Type B pancreatic cell (in vitro differentiated cells): ENCODE measurements at regions not wholly inside any gene's neighbourhood (a gene's known extent, or its start where the extent isn't known, plus 50 kb on each side); places are given as distances from the start of the nearest gene placed in this dataset.
A peak's percentile ranks its signal among the peaks of the same experiment; 100 is the strongest.

ENCODE experiments used
- DNase-seq: peaks from one replicate; pipeline ENCODE4 v3.0.0; 2021; ENCODE audit warnings: mixed read lengths; ENCODE audit not compliant: unreplicated experiment; ENCODE audit errors: extremely low spot score
- H3K27ac Mint-ChIP-seq: 2 replicates; pipeline ENCODE4 v1.8.0; 2021; ENCODE audit warnings: mild to moderate bottlenecking, mixed read lengths
- H3K27me3 Mint-ChIP-seq: 2 replicates; pipeline ENCODE4 v1.8.0; 2021; ENCODE audit warnings: mixed read lengths
- H3K36me3 Mint-ChIP-seq: 2 replicates; pipeline ENCODE4 v1.8.0; 2021; ENCODE audit warnings: mixed read lengths
- H3K4me1 Mint-ChIP-seq: one replicate; pipeline ENCODE4 v1.8.0; 2021; ENCODE audit warnings: mixed read lengths; ENCODE audit not compliant: unreplicated experiment
- H3K4me3 Mint-ChIP-seq: 2 replicates; pipeline ENCODE4 v1.8.0; 2021; ENCODE audit warnings: mild to moderate bottlenecking, mixed read lengths
- H3K9me3 Mint-ChIP-seq: 2 replicates; pipeline ENCODE4 v1.8.0; 2021; ENCODE audit warnings: mixed read lengths
- TF ChIP-seq, protein P1 (sequence below): fragments of 200-600 bp; sonication (generic); conservative IDR thresholded peaks from 2 replicates; pipeline ENCODE4 v1.5.0; 2021; ENCODE audit warnings: antibody characterized with exemption, mild to moderate bottlenecking

- no peaks in the 10 kb centered on the region for H3K36me3 Mint-ChIP-seq
- DNase-seq = no peak
- no peak overlapping the region for H3K27ac Mint-ChIP-seq
- TF ChIP-seq, protein P1, sequence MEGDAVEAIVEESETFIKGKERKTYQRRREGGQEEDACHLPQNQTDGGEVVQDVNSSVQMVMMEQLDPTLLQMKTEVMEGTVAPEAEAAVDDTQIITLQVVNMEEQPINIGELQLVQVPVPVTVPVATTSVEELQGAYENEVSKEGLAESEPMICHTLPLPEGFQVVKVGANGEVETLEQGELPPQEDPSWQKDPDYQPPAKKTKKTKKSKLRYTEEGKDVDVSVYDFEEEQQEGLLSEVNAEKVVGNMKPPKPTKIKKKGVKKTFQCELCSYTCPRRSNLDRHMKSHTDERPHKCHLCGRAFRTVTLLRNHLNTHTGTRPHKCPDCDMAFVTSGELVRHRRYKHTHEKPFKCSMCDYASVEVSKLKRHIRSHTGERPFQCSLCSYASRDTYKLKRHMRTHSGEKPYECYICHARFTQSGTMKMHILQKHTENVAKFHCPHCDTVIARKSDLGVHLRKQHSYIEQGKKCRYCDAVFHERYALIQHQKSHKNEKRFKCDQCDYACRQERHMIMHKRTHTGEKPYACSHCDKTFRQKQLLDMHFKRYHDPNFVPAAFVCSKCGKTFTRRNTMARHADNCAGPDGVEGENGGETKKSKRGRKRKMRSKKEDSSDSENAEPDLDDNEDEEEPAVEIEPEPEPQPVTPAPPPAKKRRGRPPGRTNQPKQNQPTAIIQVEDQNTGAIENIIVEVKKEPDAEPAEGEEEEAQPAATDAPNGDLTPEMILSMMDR = no peak
- H3K4me1 Mint-ChIP-seq = no peaks in the 10 kb centered on the region
- H3K27me3 Mint-ChIP-seq = no peaks in the 10 kb centered on the region
- H3K4me3 Mint-ChIP-seq = no peak overlapping the region
- H3K9me3 Mint-ChIP-seq = peaks cover 5% of the 10 kb centered on the region
Measured at GRCh38 chr1:81563632-81564031, 237.1 kb upstream of the ADGRL2 start.

DNA sequence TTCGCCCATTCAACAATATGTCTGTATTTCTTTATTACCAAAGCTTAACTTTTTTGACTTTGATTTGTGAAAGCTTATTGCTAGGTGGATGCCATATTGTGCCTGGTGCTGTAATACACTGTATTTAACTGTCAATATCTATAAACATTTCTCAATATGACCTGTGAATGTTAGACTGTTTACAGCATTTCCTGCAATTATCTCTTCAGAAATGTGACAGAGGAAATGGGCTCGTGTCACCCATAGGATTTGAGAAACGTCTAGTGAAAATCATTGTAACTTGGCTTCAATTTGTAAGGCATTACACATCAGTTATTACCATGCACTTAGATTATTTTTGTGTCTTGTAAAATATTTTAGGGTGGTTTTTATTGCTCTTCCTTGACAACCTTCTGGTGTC, 237.8 kb upstream of the ADGRL2 start:
- TF ChIP-seq, protein P1 = no peak
- Mint-ChIP-seq H3K4me1 (no peaks in the 10 kb centered on the region), H3K9me3 (peaks cover 5% of the 10 kb centered on the region), H3K4me3 (no peak overlapping the region), H3K27ac (no peak overlapping the region), H3K27me3 (no peaks in the 10 kb centered on the region), H3K36me3 (no peaks in the 10 kb centered on the region)
- DNase-seq = no peak

DNA sequence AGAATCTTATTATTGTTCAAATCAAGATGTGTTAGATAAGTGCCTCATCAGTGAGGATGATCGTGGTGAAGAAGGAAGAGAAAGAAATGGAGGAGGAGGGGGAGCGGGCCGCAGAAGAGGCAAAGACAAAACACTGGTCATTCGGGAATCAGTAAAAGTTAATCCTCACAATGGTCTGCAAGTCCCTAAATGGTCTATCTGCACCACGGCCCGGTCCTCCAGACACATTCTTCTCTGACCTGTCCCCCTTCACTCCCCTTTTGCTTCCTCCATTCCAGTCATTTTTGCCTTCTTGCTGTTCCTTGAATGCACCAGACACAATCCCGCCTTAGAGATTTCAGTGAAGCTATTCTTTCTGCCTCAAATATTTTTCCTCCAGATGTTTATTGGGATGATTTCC, 240.1 kb upstream of the ADGRL2 start:
- H3K27me3 Mint-ChIP-seq = no peaks in the 10 kb centered on the region
- no peak overlapping the region for H3K4me3 Mint-ChIP-seq
- H3K27ac Mint-ChIP-seq = no peak overlapping the region

DNA sequence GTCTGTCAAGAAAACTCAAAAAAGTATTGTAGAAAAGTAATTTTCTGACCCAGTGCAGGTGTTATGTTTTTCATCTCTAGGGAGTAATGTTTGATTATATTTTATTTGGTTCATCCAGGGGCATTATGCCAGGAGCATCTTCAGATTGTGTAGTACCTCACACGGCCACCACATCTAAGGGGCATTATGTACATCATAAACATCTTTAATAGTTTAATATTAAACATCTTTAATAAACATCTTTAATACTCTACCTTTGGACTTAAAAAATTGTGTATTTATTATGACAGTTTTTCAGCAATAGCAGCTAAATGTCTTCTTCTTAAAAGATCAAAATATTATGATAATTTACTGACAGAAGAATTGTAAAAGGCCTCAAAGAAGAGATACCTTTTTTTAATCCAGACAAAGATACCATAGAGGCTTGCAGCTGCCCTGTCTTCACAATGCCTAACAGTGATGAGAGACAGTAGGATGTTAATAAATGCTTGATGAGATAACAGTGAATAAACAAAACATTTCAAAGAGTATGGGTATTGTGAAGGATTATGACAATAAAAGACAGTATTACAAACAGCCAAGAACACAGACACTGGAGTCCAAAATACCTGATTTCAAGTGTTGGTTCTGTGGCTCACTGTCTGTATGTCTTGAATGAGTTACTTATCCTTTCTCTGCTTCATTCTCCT, 240.9 kb upstream of the ADGRL2 start:
- TF ChIP-seq, protein P1 = peak; percentile 65
- Mint-ChIP-seq H3K36me3 (no peaks in the 10 kb centered on the region), H3K9me3 (peaks cover 5% of the 10 kb centered on the region), H3K27me3 (no peaks in the 10 kb centered on the region), H3K27ac (no peak overlapping the region), H3K4me3 (no peak overlapping the region), H3K4me1 (peaks cover 1% of the 10 kb centered on the region)
- DNase-seq = no peak

More for the DNA sequence above, 240.1 kb upstream of the ADGRL2 start:
- DNase-seq = no peak
- H3K4me1 Mint-ChIP-seq = no peaks in the 10 kb centered on the region
- no peaks in the 10 kb centered on the region for H3K36me3 Mint-ChIP-seq
- TF ChIP-seq, protein P1 = no peak
- H3K9me3 Mint-ChIP-seq = peaks cover 5% of the 10 kb centered on the region

DNA sequence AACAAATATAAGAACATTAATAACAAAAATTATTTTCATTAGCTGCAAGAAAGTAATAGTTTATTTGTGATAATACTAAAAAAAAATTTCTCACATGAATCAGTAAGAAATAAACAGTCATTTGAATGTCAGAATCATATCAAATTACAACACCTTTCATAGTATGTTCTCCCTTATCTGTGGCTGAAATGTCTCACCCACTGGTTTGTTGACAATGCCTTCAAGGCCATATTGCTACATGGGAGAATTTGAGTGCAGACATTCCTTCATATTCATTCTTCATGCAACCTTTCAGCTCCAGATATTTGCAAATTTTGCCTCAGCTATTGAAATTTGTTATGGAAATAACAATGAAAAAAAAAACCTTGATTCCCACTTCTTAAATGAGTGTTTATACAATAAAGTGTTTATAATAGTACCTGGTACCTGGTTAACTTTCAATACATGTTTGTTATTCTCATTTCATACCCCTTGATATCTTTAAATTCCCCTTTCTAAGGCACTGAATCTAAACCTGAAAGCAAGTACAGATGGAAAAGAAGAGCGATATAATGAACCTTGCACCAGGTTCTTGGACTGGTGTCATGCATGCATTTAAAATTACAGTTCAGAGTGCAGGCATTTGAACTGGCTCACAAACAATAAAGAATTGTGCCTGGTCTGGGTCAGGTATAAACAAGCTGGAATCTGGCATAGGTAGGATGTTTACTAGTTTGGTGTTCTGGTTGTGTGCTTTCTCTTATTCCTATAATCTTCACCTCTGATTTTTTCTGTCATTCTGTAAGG, 242.2 kb upstream of the ADGRL2 start:
- no peaks in the 10 kb centered on the region for H3K9me3 Mint-ChIP-seq
- H3K4me1 Mint-ChIP-seq = peaks cover 6% of the 10 kb centered on the region
- no peak for DNase-seq
- TF ChIP-seq, protein P1 = no peak
- H3K27ac Mint-ChIP-seq = no peak overlapping the region
- no peak overlapping the region for H3K4me3 Mint-ChIP-seq
- no peaks in the 10 kb centered on the region for H3K36me3 Mint-ChIP-seq
- H3K27me3 Mint-ChIP-seq = no peaks in the 10 kb centered on the region
